IMR-90 (cell line): ENCODE measurements at regions not wholly inside any gene's neighbourhood (a gene's known extent, or its start where the extent isn't known, plus 50 kb on each side); places are given as distances from the start of the nearest gene placed in this dataset.

Experiments used
- ATAC-seq: fragments of 200-7000 bp; cut with Tn5 transposase; 2 replicates; pipeline ENCODE4 v1.9.1; 2020; ENCODE audit warnings: low read depth, mild to moderate bottlenecking, moderate library complexity
- BruUV-seq: library from RNA; stranded (reverse); fragments of 400-500 nt; replicated peaks from 2 replicates; lab custom pipeline; 2021; lab: Mats Ljungman, UMichigan
- CTCF ChIA-PET: fragments of 300-600 bp; formaldehyde crosslinking; extraction: SDS; loops from one replicate; lab custom pipeline; 2021; ENCODE audit warnings: antibody characterized with exemption; lab: Yijun Ruan, JAX
- POLR2A ChIA-PET: fragments of 300-600 bp; sonication (Branson Sonifier 250); formaldehyde crosslinking; loops from one replicate; lab custom pipeline; 2022; ENCODE audit warnings: antibody characterized with exemption; ENCODE audit not compliant: unreplicated experiment; lab: Charles Lee
- DNase-seq: peaks from one replicate; pipeline ENCODE4 v3.0.0; 2013
- H2AFZ ChIP-seq: replicated peaks from 2 replicates; pipeline ENCODE3; 2013; ENCODE audit warnings: low read length, mild to moderate bottlenecking; ENCODE audit not compliant: poor library complexity
- H2AK5ac ChIP-seq: 2 replicates; pipeline ENCODE4 v1.6.1; 2013; ENCODE audit warnings: low read depth, low read length, inconsistent platforms
- H2AK9ac ChIP-seq: replicated peaks from 2 replicates; pipeline ENCODE3; 2013; ENCODE audit warnings: mild to moderate bottlenecking, low read depth, low read length, moderate library complexity; ENCODE audit not compliant: poor library complexity
- H2BK120ac ChIP-seq: 2 replicates; pipeline ENCODE4 v1.6.1; 2013; ENCODE audit warnings: low read depth, low read length, inconsistent platforms
- H2BK15ac ChIP-seq: 3 replicates; pipeline ENCODE4 v1.6.1; 2013; ENCODE audit warnings: low read depth, low read length, inconsistent platforms
- H2BK20ac ChIP-seq: 2 replicates; pipeline ENCODE4 v1.6.1; 2013; ENCODE audit warnings: low read depth, mild to moderate bottlenecking, inconsistent platforms, low read length, moderate library complexity
- H2BK5ac ChIP-seq: 2 replicates; pipeline ENCODE4 v1.6.1; 2013; ENCODE audit warnings: mild to moderate bottlenecking, low read depth, low read length, inconsistent platforms; ENCODE audit not compliant: poor library complexity, severe bottlenecking
- H3K14ac ChIP-seq: replicated peaks from 2 replicates; pipeline ENCODE4 v1.6.1; 2013; ENCODE audit warnings: low read depth, low read length, inconsistent platforms
- H3K18ac ChIP-seq: 2 replicates; pipeline ENCODE4 v1.6.1; 2013; ENCODE audit warnings: low read depth, low read length, control low read depth
- H3K23ac ChIP-seq: 2 replicates; pipeline ENCODE4 v1.6.1; 2013; ENCODE audit warnings: low read depth, low read length, inconsistent platforms
- H3K27ac ChIP-seq: 2 replicates; pipeline ENCODE4 v1.5.1; 2013; ENCODE audit warnings: mild to moderate bottlenecking, control low read depth, low read length; ENCODE audit not compliant: insufficient read depth
- H3K27me3 ChIP-seq: 2 replicates; pipeline ENCODE4 v1.6.1; 2013; ENCODE audit warnings: low read length; ENCODE audit not compliant: control insufficient read depth, insufficient read depth
- H3K36me3 ChIP-seq: 2 replicates; pipeline ENCODE4 v1.6.1; 2013; ENCODE audit warnings: low read length, mixed read lengths; ENCODE audit not compliant: control insufficient read depth, insufficient read depth
- H3K4ac ChIP-seq: 2 replicates; pipeline ENCODE4 v1.6.1; 2013; ENCODE audit warnings: low read depth, low read length, inconsistent platforms
- H3K4me1 ChIP-seq: 2 replicates; pipeline ENCODE4 v1.6.1; 2013; ENCODE audit warnings: low read length, mixed read lengths; ENCODE audit not compliant: control insufficient read depth, insufficient read depth
- H3K4me2 ChIP-seq: 2 replicates; pipeline ENCODE4 v1.6.1; 2013; ENCODE audit warnings: low read depth, mild to moderate bottlenecking, control low read depth, low read length, moderate library complexity
- H3K4me3 ChIP-seq: 2 replicates; pipeline ENCODE4 v1.5.1; 2013; ENCODE audit warnings: low read depth, mild to moderate bottlenecking, control low read depth, low read length, moderate library complexity; ENCODE audit not compliant: insufficient read depth
- H3K56ac ChIP-seq: 2 replicates; pipeline ENCODE4 v1.6.1; 2013; ENCODE audit warnings: low read length, inconsistent platforms; ENCODE audit not compliant: insufficient read depth; ENCODE audit errors: extremely low read depth
- H3K79me1 ChIP-seq, 2 experiments: 2 replicates each; pipeline ENCODE4 v1.6.1; 2013; ENCODE audit warnings: low read length in 2 of 2, inconsistent platforms in 1 of 2, low read depth in 1 of 2
- H3K9ac ChIP-seq: 2 replicates; pipeline ENCODE4 v1.6.1; 2013; ENCODE audit warnings: low read depth, low read length, control low read depth
- H3K9me1 ChIP-seq: 2 replicates; pipeline ENCODE4 v1.6.1; 2013; ENCODE audit warnings: low read length, inconsistent platforms; ENCODE audit not compliant: insufficient read depth
- H3K9me3 ChIP-seq: 2 replicates; pipeline ENCODE4 v1.6.1; 2013; ENCODE audit warnings: low read length; ENCODE audit not compliant: control insufficient read depth, insufficient read depth
- H4K20me1 ChIP-seq: 2 replicates; pipeline ENCODE4 v1.6.1; 2013; ENCODE audit warnings: low read length, inconsistent platforms; ENCODE audit not compliant: insufficient read depth
- H4K5ac ChIP-seq: 2 replicates; pipeline ENCODE4 v1.6.1; 2013; ENCODE audit warnings: mild to moderate bottlenecking, low read depth, low read length, control low read depth
- H4K8ac ChIP-seq, 2 experiments: 2 replicates each; pipeline ENCODE4 v1.6.1; 2013; ENCODE audit warnings: low read depth in 2 of 2, low read length in 2 of 2, control low read depth in 1 of 2, inconsistent platforms in 1 of 2
- H4K91ac ChIP-seq: 2 replicates; pipeline ENCODE4 v1.6.1; 2013; ENCODE audit warnings: low read depth, low read length, inconsistent platforms; ENCODE audit not compliant: insufficient read depth
- CEBPB ChIP-seq: IDR thresholded peaks from 2 replicates; pipeline ENCODE4 v1.6.1; 2012; ENCODE audit warnings: low read depth, low read length, improper control_type of control experiment
- MAZ ChIP-seq: IDR thresholded peaks from 2 replicates; pipeline ENCODE4 v1.6.1; 2012; ENCODE audit warnings: low read depth, mild to moderate bottlenecking, low read length, improper control_type of control experiment, moderate library complexity, borderline replicate concordance
- WGBS, 2 experiments: methylation state at CpG; one replicate each; pipeline versions ENCODE4 v1.1.5 to v1.1.7; 2013; ENCODE audit warnings: missing lambda C conversion rate in 2 of 2; ENCODE audit not compliant: insufficient read length in 1 of 2; ENCODE audit errors: extremely low coverage in 2 of 2; 5-methylcytosine and 5-hydroxymethylcytosine counted together
- dilution Hi-C: fragments of 300-500 bp; cut with HindIII; formaldehyde crosslinking; loops from one replicate; pipeline ENCODE4 v1.14.3; 2018; ENCODE audit warnings: low sequenced_read_pairs; ENCODE audit not compliant: unreplicated experiment
- in situ Hi-C: fragments of 300-500 bp; cut with MboI; formaldehyde crosslinking; loops from 3 replicates; pipeline ENCODE4 v1.14.3; 2019; ENCODE audit warnings: low sequenced_read_pairs, inconsistent platforms, mixed read lengths
- intact Hi-C: fragments of 100-400 bp; cut with micrococcal nuclease; formaldehyde crosslinking; loops from 2 replicates; pipeline ENCODE4 v1.10.0; 2022
- TF ChIP-seq, protein P1 (sequence below): fragments of 150-350 bp; IDR thresholded peaks from 2 replicates; pipeline ENCODE4 v1.6.1; 2016; ENCODE audit warnings: low read depth, mild to moderate bottlenecking, low read length, moderate library complexity, borderline replicate concordance
- TF ChIP-seq, protein P2 (sequence below): conservative IDR thresholded peaks from 2 replicates; pipeline ENCODE4 v1.5.1; 2012; ENCODE audit warnings: mild to moderate bottlenecking, low read depth, low read length, improper control_type of control experiment

DNA sequence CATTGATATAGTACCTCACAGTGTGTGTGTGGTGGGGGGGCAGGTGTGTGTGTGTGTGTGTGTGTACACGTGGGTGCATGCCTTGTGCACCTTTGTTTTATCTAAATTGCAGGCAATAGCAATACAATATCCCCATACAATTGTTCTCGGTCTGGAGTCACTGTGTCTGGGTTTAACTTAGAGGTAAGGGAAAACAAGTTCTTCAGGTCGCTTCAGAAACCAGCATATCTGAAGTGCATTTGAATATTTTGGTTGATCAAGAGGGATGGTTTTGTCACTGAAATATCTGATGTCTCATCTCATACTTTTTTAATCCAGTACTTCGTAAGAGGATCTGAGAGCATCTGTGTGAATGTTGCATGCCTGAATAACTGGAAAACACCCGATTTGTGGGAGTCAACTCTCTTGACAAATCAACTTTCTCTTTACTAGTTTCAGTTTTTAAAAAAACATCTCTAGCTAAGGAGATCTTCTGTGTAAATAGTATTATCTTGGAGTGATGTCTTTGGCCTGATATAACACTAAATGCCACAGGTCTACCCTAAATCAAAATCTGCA is 206.8 kb upstream of the NR2F2 start:
- H3K27me3 ChIP-seq, result no peaks in the 10 kb centered on the region
- H3K9ac ChIP-seq, result no peak overlapping the region
- H3K27ac ChIP-seq, result no peak overlapping the region
- no peaks in the 10 kb centered on the region for H3K36me3 ChIP-seq
- H3K4me1 ChIP-seq, result peaks cover 3% of the 10 kb centered on the region
- no peak overlapping the region for H3K18ac ChIP-seq
- no peak overlapping the region for H2AK9ac ChIP-seq
- TF ChIP-seq CEBPB (no peak), MAZ (no peak)
- TF ChIP-seq, protein P1, sequence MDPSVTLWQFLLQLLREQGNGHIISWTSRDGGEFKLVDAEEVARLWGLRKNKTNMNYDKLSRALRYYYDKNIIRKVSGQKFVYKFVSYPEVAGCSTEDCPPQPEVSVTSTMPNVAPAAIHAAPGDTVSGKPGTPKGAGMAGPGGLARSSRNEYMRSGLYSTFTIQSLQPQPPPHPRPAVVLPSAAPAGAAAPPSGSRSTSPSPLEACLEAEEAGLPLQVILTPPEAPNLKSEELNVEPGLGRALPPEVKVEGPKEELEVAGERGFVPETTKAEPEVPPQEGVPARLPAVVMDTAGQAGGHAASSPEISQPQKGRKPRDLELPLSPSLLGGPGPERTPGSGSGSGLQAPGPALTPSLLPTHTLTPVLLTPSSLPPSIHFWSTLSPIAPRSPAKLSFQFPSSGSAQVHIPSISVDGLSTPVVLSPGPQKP, result no peak
- TF ChIP-seq, protein P2, sequence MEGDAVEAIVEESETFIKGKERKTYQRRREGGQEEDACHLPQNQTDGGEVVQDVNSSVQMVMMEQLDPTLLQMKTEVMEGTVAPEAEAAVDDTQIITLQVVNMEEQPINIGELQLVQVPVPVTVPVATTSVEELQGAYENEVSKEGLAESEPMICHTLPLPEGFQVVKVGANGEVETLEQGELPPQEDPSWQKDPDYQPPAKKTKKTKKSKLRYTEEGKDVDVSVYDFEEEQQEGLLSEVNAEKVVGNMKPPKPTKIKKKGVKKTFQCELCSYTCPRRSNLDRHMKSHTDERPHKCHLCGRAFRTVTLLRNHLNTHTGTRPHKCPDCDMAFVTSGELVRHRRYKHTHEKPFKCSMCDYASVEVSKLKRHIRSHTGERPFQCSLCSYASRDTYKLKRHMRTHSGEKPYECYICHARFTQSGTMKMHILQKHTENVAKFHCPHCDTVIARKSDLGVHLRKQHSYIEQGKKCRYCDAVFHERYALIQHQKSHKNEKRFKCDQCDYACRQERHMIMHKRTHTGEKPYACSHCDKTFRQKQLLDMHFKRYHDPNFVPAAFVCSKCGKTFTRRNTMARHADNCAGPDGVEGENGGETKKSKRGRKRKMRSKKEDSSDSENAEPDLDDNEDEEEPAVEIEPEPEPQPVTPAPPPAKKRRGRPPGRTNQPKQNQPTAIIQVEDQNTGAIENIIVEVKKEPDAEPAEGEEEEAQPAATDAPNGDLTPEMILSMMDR, result no peak
- ATAC-seq (no peak), DNase-seq (no peak)
- H3K14ac ChIP-seq, result no peak overlapping the region
- in situ Hi-C loops (no loop called here), dilution Hi-C loops (no loop called here), intact Hi-C loops (no loop called here)
- no peak overlapping the region for H3K56ac ChIP-seq
- no peak overlapping the region for H3K23ac ChIP-seq
- no peak overlapping the region for H2AFZ ChIP-seq
- H2AK5ac ChIP-seq, result no peak overlapping the region
- no peaks in the 10 kb centered on the region for H3K79me1 ChIP-seq
- H3K4ac ChIP-seq, result no peak overlapping the region
- H2BK120ac ChIP-seq, result no peak overlapping the region
- no peak overlapping the region for H4K5ac ChIP-seq
- no CpG with 5 or more reads among the region's 5 CpGs for WGBS, 2 experiments
- H3K4me3 ChIP-seq, result no peak overlapping the region
- no peak overlapping the region for H4K91ac ChIP-seq
- H2BK20ac ChIP-seq, result no peak overlapping the region
- no peak overlapping the region for H3K4me2 ChIP-seq
- no peaks in the 10 kb centered on the region for H4K20me1 ChIP-seq
- H4K8ac ChIP-seq, result no peak overlapping the region
- BruUV-seq, result no TSS peak
- H3K9me1 ChIP-seq, result no peaks in the 10 kb centered on the region
- ChIA-PET POLR2A (no interaction called here), CTCF (no interaction called here)
- no peak overlapping the region for H2BK15ac ChIP-seq
- H2BK5ac ChIP-seq, result no peak overlapping the region
- no peaks in the 10 kb centered on the region for H3K9me3 ChIP-seq
